Suppressor macrophage (primary cell): ENCODE measurements at regions not wholly inside any gene's neighbourhood (a gene's known extent, or its start where the extent isn't known, plus 50 kb on each side); places are given as distances from the start of the nearest gene placed in this dataset.
A peak's percentile ranks its signal among the peaks of the same experiment; 100 is the strongest.
"Not testable (repeated sequence)": the region's sequence is repeated elsewhere in the genome, so short reads cannot be mapped to it uniquely, and the experiment has no call there.

Source experiments
- DNase-seq, 4 experiments: peaks; one replicate each; pipeline ENCODE4 v3.0.0-alpha.2; 2020 to 2022

DNA sequence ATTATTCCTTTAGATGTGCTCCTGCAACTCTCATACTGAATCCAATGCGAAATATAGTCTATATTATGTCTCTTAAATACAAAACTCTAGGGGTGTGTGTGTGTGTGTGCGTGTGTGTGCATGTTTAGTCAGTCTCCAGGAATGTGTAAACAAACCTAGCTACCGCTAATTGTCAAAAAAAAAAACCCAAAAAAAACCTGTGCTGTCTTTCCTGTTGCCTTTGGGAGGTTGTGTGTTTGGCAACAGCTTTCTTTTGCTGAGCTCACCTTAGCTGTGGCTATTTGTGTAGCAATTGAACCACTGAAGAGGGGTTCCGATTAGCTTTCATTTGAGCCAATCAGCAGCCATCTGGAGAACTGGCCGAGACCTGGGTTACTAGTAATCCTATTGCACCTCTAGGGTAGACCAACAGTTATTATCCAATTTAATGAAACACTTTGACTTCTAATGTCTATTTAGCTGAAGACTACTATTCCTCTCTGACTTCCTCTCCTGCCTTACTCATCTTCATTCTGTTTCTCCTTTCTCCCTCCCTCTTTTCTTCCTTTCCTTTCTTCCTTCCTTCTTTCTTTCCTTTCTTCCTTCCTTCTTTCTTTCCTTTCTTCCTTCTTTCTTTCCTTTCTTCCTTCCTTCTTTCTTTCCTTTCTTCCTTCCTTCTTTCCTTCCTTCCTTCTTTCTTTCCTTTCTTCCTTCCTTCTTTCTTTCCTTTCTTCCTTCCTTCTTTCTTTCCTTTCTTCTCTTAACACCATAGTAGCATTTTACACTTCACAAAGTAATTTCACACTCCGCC is 471.1 kb downstream of the GBA3 start:
- DNase-seq = no peak

DNA sequence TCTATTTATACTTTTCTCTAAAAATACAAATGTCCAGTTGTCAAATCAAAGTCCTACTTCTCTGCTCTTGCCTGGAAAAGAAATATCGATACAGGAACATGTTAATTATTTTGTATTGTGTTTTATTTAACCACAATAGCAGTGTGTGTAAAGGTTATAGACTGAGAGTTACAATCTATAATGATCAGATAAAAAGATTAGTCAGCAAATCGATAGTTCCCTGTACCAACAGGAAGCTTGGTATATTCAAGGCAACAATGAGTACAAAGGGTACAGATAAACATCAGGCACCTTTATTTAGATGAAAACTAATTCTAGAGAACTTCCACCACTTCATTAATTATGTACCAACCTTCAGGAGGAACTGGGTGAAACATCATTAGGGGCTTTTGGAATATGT is 469.5 kb downstream of the GBA3 start:
- no peak for DNase-seq

DNA sequence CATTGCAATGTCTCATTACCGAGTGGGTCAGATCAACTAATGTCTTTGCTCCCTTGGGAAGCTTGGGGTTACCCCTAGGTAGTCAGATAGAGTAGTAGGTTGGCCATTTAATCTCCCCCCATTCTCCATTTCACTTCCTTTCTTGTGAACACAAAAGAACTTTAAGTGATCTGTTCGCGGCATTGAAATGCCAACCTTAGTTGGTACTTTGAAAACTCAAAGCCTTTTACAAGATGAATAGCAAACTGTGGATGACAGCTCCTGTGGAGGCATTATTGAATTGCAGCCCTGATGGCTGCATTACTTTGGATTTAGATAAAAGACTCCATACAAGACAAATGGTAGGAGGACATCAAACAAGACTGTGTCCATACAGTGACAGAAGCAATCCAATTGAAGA is 469.1 kb downstream of the GBA3 start:
- no peak for DNase-seq

DNA sequence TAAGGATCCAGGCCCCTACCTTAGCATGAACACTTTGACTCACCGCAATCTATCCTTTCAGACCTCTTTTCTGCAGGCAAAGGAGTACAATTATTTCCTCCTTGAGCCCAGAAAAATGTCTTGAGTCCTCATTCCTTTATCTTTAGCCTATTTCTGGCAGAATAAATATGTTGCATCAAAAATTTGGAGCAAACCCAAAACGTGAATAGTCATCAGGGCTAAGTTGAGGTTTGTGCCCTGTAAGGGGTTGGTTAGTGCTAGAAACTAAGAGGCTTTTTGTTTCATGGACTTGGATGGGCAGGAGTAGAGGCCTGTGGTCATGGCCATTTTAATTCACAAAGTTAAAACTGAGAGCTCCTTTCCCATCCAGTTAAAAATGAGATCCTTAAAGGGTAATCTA is 460.3 kb downstream of the GBA3 start:
- DNase-seq = no peak

DNA sequence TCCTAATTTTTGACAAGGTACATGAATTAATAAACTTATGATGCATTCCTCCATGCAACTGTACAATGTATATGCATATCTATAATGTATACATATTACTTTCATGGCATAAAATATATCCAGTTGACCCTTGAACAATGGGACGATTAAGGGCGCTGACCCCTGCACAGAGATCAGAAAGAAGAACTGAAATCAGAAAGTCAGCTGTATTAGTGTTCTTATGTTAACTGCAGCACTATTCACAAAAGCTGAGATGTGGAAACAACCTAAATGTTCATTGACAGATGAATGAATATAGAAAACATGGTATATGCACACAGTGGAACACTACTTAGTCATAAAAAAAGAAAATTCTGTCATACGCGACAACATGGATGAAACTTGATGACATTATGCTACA is 457.1 kb downstream of the GBA3 start:
- DNase-seq = no peak

DNA sequence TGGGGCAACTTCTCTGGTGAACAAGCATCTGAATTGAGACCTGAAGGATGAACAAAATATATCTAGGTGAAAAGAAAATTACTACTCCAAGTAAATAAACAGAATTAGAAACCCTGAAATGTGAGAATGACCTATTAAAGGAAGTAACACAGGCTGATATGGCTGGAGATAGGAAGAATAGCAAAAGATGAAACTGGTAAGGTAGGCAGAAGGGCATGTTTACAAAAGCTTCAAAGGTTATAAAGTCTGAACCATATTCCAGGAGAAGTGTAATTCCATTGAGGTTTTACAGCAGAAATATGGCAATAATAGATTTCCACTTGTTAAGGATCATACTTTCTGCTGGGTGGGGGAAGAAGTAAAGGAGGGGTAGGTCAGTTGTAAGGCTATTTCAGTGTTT is 452.0 kb downstream of the GBA3 start:
- no peak for DNase-seq

DNA sequence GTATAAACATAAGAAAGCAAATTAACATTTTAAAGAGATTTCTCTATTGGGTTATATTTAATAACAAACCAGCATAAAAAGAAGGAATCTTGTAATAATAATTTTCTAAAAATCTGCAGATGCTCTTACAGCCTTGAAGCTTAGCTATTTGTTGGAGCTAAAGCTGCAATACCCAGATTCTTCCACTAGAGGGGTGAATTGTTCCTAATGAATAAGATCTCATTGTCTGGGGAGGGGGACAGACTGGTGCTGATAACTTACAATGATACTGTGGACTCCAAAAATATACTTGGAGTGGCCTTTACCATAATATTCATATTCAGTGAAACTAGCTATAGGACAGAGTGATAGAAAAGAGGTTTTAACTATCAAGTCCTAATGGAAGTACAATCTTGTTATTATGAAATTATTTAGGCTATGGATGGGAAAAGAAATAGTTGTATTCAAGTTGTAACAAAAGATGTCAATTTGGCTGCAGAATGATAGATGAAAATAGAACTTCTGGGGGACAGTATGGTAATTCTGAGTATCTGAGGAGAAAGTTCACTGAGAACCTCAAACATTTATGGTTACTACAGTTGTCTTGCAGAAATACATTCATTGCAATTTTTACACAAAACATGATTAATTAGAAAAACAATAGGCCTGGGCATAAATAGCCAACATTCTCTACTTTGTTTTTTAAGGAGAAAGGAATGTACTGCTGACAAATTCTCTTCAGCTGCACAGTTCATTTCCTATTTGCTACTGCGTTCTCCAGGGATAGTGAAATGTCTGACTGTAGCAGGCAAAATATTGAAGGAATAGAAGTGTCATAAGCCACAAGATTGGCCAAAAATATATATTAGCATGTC is 443.3 kb downstream of the GBA3 start:
- peak; percentile 49 to 64 (median 61) for DNase-seq

DNA sequence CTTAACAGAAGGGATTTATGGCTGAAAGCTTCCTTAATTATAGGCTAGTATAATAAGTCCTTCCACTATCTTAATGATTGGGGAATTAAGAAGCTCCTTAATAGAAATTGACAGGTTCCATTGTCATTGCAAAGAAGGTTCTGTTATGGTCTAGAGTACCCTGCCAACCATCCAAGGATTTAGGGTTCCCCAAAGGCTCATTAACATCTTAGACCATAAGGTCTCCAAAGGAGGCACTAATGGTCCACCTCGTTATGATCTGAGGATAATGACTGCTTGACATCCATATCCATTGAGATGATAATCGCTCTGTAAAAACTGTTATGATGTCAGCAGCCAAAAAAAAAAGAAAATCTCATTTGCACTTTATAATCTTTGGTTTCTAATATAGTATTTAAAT is 441.6 kb downstream of the GBA3 start:
- DNase-seq = no peak

DNA sequence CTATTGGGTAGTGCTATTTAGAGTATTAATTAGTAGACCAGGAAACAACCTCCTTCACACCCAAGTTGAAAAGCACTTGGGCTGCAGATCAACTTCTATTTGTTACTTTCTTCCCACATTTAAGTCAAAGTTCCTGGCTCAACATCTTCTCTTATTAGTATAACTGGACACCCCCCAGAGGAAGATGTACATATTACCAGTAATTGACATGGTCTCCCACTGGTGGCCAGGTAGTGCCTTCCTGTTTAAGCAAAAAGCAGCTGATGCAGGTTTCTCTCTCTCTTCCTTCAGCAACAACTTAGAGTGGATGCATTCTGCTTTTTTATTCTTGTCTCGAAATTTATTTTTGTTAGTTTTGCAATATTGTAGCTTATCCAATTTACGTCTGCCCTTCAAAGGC is 438.1 kb downstream of the GBA3 start:
- no peak for DNase-seq

DNA sequence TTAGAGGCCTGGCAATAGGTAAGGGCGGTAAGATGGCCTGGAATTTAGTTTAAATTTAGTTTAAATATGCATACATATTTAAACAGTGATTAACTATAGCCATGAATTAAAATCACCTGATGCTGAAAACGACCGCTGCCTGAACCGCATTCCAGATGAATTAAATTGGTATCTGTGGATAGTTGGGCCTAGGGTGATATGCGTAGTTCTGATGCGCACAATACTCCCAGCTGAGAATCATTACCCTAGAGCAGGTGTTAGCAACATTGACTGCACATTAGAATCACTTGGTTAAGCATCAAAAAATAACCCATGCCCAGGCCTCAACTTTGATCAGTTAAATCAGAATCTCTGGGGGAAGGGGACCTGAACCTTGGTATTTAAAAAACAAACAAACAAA is 432.4 kb downstream of the GBA3 start:
- DNase-seq = no peak

DNA sequence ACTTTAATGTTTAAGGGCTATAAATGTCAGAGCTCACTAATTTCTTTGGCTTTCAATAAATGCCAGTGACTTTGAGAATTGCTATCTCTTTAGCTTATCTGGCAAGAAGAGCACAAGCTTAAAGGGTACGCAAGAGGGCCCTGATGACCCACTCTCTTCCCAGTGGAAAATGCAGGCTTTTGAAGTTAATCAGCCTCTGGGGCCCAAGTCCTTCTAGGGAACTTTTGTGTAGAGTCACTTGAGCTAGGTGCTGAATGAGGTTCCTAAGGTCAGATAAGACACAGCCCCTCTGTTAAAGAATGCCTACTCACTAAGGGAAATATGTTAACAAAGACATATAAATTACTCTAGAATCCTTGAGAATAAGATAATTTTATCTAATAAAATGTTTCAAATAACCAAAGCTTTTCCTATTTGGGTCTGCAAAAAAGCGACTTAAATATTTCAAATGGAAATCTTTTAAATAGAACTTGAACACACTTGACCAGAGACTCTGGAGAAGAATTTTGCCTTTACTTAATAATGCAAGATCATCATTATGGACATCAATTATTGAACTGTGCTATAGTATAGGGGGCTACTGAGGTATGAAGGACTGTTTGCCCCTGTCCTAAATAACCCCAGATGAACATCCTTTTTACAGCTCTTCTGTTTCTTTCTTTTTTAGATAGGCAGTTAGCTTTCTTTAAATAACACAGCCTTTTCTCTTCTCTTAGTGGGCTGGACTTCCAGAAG is 430.1 kb downstream of the GBA3 start:
- no peak for DNase-seq

DNA sequence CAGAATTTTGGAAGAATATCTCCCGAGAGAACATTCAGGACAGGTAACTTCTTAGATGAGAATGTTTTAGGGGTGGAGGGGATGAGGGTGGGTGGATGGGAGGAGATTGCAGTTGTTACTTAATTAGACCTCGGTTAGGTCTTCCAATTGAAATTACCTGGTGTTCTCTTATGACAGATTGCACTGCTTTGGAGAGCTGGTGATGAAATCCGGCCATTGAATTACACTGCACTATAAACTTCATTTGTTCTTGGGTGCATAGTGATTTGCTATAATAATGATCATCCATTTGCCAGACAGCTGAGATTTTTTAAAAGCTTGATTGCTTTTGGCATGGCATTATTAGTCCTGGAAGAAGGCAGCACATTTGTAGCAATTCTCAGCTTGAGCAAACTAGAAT is 427.6 kb downstream of the GBA3 start:
- DNase-seq = no peak

DNA sequence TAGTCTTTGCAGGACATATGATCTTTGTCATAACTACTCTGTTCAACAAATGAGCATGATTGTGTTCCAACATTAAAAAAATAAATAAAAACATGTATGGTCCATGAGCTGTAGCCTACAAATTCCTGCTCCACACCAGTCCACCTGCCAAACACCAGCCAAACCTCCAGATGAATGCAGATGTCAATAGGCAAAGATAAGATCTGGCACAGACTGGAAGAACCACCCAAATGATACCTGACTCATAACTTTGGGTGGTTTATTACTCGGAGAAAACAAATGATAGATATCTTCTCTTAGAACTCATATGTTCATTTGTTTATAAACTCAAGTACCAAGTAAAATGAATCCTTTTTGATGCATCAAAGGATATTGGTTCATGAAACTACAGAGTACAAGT is 425.1 kb downstream of the GBA3 start:
- DNase-seq = no peak

DNA sequence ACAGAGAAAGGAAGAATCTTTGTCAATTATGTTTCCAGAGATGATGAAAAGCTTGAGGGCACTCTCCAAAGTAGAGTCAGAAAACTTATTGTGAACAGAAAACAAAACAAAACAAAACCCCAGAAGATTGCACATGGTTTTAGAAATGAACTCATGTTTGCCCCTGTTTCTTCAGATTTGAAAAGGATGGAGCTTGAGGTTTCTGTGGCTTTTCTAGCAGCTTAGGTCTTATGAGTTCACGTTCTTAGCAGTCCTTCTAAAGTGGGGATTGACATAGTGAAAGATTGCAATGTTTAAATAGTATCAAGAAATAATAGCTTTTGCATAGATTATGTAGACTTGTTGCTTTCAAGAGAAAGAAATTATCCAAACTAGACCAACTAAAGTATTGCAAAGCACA is 421.8 kb downstream of the GBA3 start:
- DNase-seq = no peak

DNA sequence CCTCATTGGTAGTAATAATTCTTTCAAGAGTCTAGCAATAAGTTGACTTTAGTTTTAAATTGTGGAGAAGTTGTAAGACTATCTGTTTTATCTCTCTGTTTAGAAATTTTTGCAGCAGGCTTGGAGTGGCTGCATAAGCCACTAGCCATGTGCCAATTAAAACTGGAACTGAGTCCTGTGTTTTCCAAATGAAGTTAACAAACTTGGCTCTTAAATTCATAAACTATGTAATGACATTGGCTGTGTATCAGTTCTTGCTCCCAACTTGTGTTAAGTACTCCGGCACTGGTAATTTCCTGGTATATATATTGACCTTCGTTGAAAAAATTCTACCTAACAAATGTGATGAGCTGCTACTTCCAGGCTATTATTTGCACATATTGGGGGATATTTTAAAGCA is 420.4 kb downstream of the GBA3 start:
- DNase-seq = no peak

DNA sequence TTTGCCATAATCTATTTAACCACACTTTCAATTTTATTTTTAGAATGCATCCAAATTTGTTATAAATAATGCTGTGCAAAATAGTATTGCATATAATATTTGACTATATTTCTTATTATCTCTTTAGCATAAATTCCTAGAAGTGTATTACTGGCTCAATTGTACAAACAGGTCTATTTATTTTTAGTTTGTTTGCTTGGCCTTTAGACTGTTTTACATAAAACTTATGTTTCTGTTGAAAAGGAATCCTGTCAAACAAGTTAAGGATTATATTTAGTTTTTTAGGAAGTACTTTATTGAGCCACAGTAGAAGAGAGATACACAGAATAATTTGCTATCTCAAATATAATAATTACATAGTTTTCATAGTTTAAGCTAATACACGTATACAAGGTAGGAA is 413.8 kb downstream of the GBA3 start:
- no peak for DNase-seq

DNA sequence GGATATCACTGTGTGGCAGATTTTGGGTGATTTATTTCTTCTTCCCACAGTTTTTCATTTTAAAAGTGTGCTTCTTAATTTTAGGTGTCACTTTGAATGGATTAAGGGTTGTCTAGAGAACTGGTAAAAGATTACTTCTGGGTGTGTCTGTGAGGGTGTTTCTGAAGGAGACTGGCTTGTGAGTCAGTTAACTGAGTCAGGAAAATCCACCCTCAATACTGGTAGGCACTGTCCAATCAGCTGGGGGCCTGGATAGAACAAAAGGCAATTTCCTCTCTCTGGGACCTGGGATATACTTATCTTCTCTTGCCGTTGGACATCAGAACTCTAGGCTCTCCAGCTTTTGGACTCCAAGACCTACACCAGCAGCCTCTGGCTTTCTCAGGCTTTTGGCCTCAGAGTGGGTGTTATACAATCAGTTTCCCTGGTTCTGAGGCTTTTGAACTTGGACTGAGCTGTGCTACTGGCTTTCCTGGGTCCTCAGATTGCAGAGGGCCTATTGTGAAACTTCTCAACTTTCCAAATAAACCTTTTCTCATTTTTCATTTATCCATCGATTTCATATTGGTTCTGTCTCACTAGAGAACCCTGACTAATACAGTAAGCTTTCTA is 413.1 kb downstream of the GBA3 start:
- DNase-seq = no peak

DNA sequence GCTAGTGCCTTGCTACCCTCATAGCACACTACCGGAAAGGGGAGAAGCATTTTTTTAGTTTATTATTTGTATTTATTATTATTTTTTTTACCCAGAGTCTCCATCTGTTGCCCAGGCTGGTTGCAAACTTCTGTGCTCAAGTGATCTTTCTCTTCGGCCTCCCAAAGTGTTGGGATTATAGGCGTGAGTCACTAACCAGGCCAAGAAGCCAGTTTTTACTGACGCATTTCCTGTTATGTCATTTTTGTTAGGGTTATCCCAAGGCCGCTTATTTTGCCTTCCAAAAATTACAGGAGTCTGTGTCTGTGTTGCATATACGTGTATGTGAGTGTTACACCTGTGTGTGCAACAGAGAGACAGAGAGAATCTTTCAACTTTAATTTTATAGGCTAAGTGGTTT is 404.5 kb downstream of the GBA3 start:
- no peak for DNase-seq

DNA sequence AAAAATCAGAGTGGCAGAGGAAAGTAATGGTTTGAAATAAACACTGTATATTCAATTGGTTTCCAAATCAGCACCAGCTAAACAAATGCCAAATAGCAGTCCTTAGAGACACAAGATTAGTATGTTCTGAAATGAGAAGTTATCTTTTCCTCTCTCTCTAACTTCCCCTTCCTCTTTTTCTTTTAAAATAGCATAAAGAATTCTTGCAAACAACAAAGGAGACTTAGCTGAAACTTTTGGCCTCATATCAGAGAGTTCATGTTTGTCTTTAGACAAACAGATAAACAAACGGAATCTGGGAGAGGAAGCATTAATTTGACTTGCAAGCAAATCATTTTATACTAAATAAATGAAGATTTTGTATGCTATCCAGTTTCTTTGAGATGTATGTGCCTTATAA is 399.0 kb downstream of the GBA3 start:
- DNase-seq = peak in 2 of 4 experiments; percentile 29 to 39

DNA sequence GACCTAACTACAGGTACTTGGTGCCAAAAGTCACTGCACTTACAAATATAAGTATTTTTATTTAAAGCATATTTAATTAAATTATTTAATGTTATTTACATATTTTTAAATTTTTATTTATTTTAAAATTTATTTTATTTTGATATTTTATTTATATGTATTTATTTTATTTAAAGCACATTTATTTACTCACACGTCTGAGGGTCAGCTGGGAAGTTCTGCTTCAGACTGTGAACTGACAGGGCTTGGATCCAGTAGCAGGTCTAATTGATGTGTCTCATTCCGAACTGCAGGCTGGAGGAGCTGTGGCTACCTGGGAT is 392.5 kb downstream of the GBA3 start:
- no peak for DNase-seq

DNA sequence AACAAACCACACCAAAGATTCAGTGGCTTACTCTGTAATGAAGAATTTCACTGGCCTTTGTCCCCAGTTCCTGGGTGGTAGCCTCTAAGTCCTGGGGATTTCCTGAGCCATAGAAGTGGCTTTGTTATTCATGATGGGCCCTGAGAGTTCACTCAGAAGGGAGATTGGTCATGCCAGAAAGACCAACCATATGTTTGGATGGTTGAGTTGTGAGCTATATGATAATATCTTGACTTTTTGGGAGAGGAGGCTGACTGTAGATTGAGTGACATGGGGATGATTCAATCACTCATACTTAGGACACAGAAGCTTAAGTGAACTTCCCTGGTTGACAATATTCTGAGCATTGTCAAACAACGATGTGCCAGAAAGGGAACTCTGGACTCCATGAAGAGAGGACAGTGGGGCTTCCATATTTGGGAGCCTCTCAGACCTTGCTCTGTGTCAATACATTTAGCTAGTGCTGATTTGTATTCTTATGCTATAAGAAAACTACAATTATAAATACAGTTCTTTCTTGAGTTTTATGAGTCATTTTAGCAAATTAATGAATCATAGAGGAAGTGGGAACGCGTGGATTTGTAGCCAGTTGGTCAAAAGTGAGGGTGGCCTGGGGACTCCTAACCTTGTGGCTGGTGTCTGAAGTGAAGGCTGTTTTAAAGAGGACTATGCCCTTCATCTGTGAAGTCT is 392.0 kb downstream of the GBA3 start:
- peak in 3 of 4 experiments; percentile 10 to 38 (median 24) for DNase-seq

DNA sequence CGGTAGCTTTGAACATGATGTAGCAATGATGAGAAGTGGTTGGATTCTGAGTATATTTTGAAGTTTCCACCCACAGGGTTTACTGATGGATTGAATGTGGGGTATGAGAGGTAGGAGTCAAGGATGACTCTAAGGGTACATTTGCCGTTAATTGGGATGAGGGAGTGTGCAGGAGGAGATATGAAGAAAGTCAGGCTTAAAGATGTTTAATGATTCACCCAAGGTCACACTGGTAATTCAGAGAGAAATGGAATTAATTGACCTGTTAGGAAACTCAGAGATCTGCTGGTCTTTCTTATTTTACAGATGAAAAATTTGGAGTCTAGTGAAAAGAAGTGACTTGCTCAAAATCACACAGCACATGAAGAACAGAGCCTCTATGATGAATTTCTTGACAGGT is 390.7 kb downstream of the GBA3 start:
- DNase-seq = no peak

DNA sequence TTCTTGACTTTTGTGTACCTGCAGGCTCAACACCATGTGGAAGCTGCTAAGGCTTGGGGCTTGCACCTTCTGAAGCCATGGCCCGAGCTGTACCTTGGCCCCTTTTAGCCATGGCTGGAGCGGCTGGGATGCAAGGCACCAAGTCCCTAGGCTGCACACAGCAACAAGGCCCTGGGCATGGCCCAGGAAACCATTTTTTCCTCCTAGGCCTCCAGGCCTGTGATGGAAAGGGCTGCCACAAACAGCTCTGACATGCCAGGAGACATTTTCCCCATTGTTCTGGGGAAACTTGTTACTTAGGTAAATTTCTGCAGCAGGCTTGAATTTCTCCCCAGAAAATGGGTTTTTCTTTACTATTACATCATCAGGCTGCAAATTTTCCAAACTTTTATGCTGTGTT is 387.4 kb downstream of the GBA3 start:
- DNase-seq = not testable (repeated sequence)
